NCI-H1048 (cell line): ENCODE measurements at regions not wholly inside any gene's neighbourhood (a gene's known extent, or its start where the extent isn't known, plus 50 kb on each side); places are given as distances from the start of the nearest gene placed in this dataset.

ENCODE experiments used
- DNase-seq: peaks from one replicate; lab custom pipeline; 2025; lab: John Stamatoyannopoulos, UW

DNA sequence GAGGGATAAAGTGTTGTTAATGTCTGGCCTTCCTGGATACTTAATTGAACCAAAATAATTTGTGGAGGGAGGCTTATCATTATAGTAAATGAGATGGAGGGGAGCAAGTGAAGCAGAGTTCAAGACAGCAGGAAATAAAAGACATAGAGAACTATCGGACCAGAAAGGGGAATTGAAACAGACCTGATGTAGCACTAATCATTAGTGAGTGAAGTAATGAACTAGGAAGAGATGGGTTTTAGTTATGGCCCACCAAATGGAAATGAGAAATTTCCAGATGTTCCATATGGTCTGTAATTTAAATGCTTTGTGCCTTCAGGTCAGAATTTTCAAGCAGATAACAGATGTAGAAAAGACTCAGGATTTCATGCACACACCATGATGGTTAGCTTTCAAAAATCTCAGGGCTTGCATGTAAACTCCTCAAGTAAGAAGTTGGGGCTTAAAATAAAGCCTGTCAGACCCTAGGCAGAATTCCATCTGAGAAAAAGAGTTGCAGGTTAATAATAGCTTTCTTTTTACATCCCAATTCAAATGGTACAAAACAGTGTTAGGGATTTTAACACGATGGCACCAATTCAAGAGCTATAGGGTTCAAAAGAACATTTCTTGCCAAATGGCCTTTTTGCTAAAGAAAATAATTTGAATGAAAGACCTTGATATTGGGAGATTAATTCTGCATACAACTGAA lies 355.8 kb downstream of the FSCB start:
- DNase-seq = no peak

DNA sequence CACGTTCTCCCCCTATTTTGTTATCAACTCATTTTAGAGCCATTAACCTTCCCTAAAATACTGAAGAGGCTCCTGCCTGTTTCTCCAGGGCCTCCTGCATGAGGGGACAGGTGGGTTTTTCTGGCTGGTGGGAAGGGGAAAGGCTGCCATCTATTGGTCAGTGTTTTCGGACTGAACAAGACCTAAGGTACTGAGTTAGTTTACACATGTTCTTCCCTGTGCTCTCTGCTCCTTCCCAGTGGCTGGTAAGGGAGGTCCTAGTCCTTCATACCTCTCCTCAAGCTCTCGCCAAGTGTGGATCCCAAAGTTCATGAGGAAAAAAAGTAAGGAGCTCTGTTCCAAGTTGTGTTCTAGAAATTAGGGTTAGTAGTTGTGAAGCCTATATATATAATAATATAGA lies 357.5 kb downstream of the FSCB start:
- no peak for DNase-seq

DNA sequence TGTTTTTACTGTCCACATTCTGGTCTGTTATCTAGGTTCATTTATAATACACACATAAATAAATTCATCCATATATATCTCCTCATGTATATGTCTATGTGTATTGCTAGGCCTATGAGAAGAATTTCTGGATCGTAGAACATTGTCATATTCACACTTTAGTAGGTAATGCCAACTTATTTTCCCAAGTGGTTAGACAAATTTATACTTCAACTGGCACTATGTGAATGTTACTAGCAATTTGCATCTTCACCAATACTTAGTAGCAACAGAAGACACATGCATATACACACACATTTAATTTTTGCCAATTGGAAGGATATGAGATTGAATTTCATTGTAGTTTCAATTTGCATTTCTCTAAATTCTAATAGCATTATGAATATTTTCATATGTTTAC lies 365.1 kb downstream of the FSCB start:
- DNase-seq = no peak

DNA sequence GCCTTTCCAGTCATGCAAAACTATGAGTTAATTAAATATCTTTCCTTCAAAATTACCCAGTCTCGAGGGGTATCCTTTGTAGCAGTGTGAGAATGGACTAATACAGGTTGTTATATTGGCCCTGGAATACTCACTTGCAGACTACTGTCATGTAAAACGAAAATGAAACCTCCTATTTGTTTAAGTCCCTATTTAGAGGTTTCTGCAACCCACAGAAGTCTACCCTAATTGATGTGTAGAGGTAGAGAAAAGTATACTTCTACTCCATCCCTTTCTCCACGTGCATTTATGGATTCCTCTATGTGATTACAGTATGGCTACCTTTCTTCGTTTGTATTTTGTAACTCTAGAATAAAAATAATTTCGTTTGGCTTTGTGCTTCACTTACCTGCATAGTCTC lies 371.1 kb downstream of the FSCB start:
- DNase-seq = no peak

DNA sequence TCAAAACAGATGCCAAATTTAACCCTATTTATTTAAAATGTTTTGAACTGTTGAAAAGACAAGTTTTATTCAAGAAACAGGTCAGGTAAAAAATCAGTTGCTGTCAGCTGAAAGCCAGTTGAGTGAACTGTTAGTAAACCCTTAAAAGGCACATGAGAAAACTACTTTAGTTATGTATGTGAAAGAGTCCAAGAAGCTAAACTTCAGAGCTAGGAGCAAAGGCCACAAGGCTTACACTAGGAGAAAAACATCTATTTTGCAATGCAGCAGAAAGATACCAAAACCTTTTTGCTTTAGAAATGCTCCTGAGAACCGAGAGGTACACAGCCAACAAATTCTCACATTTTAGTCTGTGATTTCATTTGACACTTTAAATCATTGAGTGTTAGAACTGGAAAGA lies 375.2 kb downstream of the FSCB start:
- no peak for DNase-seq

DNA sequence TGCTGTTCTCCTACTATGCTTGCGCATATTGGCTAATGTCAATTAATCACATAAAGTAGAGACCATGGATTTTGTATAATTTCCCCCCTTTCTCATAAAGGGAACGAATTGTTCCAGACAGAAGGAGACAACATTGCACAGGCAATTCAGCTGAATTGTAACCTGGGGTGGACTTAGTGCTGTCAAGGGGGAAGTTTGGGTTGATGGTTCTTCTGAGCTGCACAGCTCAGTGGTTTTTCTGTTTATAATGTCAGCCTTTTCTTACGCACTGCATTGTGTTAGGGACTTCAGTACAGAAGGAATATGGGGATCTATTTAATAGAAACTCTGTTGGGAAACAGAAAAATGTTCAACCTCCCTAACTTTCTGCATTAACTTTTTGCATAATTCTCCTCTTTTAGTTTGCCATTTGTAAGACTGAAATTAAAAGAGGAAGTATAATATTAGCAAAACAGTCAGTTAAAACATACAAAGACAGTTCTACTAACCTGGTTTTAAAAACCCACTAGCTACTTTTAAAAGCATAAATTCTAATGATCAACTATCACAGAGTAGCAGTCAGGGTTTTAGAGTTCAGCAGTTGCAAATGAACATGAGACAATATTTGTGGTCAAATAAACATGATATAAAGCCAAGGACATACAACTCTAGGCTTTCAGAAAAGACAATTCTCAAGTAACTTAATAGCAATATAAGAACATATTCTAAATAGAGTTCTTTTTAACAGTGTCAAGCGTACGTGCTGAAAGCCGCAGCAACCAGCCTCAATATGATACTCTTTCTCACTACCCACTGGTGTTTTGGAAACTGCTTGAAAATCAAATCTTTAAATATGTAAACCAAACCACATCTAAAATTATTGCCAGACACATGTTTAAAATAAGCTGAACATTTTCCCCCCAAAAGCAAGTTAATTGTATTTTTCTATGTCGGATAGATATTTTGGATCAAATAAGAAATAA lies 393.0 kb downstream of the FSCB start:
- no peak for DNase-seq

DNA sequence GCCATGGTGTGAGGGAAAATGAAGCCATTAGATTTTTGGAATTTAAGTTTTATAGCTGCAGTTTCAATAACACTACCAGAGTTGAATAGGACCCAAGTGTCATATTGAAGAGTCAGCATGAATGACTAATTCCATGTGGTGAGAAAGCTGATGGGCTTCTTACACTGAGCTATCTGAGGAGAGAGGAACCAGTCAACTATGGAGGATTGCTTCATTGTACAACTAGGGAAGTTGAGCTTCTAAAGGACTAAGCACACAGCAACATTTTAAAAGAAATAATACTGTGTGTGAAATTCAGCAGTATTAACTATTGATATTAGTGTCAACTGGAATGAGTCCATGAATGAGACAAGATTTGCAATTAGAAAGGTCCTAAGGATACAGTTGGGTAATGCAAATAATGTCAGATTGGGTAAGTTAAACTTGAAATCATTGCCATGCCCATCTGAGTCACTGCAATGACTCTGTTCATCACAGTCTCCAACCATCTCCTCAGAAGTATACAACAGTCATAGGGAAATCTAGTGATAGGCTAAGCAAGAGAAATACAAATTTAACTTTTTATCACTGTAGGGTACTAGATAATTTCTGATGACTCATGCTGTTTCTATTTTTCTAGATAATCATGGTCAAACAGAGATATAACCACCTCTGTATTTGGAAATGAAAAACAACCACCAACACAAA lies 394.2 kb downstream of the FSCB start:
- no peak for DNase-seq

DNA sequence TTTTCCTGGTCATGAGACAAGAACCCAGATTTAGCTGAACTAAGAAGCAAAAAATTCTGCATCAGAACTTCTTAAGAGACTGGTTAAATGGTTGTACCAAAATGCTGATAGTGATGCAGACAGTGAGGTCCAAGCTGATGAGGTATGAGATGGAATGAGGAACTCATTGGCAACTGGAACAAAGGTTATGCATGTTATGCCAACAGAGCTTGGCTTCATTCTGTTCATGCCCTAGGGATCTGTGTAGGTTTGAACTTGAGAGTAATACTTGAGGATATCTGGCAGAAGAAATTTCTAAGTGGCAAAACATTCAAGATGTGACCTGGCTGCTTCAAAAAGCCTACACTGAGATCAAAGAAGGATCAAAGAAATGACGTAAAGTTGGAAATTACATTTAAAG lies 398.0 kb downstream of the FSCB start:
- no peak for DNase-seq

DNA sequence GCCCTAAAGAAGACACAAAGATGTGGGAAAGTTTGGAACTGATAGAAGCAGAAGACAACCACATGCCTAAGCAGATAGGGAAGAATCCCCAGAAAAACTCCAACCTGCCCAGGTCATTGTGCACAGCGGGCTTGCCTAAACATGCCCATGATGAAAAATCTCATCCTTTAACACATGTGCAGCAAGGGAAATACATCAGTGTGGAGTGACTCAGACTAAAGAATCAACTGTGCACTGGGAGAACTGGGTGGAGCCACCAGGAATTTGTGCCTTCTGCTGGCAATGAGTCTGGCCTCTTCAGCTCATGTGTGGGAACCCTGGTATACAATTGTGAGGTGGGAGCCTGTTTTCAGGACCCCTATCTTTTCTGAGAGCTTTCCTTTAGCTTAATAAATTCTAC lies 398.5 kb downstream of the FSCB start:
- DNase-seq = no peak

DNA sequence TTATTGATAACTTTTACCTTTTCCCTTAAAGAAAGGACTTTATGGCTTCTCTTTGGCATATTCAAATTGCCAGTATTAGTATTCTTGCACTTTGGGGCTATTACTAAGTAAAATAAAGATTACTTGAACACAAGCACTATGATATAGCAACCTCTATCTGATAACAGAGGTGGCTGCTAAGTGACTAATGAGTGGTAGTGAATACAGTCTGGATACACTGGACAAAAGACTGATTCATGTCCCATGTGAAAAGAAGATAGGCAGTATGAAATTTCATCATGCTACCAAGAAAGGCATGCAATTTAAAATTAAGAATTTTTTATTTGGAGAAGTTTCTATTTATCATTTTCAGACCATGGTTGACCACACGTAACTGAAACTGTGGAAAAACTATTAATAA lies 399.9 kb downstream of the FSCB start:
- no peak for DNase-seq

DNA sequence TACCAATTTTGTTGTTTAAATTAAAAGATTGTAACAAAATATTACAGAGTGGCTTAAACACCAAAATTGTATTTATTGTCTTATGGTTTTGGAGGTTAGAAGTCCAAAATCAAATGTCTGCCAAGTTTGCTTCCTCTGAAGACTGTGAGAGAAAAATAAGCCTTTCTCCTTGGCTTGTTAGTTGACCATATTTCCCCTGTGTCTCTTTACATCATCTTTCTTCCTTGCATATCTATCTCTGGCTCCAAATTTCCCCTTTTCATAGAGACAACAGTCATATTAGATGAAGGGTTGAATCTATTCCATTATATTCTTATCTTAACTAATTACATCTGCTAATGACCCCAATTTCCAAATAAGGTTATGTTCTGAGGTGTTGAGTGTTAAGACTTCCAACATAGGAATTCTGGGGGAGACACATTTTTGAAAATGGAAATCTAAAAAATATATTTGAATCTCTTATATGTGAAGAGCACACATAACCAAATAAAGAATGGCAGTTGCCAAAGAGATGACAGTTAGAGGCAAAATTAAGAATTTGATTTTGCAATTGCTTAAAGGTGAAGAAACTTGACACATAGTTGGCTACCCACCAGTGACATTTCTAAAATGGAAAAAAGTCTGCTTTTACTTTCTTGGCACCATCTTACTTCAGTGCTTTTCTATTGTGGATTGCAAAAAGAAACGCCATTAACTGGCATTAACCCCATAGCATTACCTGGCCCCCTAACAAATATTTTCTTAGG lies 407.2 kb downstream of the FSCB start:
- DNase-seq = no peak

DNA sequence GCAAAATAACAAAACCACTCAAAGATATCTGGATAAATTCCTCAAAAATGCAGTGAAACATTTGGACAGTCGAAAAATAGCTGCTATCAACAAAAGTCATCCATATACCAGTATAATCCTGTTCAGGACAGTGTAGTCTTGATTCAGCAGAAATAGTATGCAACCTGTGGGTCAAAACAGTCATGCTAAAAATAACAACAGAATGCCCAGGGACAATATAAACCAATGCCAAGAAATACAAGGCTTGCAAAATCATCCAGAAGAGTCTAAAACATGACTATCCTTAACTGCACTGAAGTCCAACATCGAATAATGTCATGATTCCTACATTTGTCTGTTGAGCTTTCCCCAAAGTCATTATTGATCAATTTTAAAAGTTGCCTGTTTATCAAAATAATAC lies 425.9 kb downstream of the FSCB start:
- DNase-seq = no peak

DNA sequence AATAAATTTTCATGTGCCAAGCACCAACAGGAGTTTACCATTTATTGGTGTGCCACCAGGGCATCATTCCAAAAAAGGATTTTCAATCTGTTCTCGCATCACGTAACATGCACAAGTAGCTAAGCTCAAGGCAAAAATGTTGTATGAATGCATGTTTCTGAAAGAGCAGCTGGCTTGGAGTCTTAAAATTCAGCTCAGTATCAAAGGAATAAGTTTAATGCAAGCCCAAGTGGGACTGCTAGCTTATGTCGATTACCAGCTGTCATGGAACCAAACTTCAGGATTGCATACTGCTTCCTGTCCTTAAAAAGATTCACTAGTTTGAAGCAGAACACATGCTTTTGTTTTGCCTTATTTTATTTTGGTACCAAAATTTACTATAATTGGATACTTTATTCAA lies 437.0 kb downstream of the FSCB start:
- no peak for DNase-seq

DNA sequence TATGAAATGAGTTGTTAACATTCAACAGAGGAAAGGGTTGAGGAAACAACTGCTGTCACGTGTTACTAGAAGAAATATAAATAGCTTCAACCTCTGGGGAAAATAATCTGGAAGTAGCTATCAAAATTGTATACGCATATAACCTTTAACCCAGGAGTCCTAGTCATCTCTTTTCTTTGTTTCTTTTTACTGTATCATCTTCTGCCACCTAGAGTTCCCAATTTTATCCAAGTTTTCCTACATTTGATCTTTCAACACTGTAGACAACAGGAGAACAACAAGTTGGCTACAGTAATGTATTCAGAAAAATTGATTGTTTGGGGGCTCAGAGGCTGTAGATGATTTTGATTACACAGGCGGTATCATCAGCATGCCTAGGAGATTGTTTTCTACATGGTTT lies 453.7 kb downstream of the FSCB start:
- DNase-seq = no peak

DNA sequence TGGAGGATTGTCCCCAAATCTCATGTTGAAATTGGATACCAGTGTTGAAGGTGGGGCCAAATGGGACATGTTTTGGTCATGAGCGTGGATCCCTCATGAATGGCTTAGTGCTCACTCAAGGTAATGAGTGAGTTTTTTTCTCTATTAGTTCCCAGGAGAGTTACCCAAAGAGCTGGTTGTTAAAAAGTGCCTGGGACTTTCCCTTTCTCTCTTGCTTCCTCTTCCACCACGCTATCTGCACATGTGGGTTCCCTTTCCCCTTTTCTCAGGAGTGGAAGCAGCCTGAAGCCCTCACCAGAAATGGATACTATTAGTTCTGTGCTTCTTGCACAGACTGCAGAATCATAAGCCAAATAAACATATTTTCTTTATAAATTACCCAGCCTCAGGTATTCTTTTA lies 465.4 kb downstream of the FSCB start:
- DNase-seq = no peak

DNA sequence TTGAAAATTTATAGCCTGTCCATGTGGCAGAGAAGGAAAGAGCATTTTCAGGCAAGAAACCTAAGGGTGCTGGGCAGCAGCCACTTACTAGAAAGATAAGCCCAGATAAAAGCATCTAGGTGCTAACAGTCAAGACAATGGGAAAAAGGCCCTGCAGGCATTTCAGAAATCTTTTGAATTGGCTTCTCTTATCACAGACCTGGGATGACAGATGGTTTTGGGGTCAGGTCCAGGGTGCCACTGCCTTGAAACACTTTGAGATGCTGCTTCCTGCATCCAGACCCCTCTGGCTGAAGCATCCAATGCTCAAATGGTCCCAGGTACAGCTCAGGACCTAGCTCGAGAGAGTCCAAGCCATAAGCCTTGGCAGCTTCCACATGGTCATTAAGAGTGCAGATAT lies 466.5 kb downstream of the FSCB start:
- DNase-seq = no peak

DNA sequence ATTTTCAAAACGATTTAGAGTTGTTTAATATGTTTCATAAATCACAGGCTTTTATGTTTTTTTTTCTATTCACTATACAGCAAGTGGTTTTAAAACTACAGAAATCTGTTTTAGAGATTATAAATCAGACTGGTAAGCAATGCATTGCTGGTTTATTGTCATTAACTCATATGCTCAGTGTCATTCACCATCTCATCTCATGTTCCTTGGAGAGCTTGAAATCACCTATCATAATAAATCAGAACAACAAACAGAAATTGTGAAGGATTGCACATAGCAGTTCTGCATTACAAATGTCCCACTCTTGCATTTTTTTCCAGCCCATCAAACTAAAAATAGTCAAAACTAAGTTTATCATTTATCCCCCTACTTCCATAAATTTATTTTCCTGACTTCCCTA lies 470.8 kb downstream of the FSCB start:
- no peak for DNase-seq

DNA sequence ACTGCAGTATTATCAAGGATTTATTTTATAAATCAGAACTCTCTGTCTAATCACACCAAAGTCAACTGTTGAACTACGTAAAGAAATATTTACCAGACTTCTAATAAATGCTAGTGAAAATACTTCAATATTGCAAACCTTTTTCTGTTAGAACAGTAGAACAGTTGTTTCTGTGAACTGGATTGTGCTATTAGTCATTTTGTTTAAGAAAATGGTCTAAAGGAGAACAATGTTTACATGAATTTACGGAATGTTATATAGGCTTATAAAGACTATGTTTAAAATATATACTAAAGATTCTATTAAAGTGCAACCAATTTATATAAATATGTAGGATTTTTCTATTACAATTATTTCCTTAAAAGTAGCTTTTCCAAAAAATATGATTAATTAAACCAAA lies 471.4 kb downstream of the FSCB start:
- DNase-seq = no peak

DNA sequence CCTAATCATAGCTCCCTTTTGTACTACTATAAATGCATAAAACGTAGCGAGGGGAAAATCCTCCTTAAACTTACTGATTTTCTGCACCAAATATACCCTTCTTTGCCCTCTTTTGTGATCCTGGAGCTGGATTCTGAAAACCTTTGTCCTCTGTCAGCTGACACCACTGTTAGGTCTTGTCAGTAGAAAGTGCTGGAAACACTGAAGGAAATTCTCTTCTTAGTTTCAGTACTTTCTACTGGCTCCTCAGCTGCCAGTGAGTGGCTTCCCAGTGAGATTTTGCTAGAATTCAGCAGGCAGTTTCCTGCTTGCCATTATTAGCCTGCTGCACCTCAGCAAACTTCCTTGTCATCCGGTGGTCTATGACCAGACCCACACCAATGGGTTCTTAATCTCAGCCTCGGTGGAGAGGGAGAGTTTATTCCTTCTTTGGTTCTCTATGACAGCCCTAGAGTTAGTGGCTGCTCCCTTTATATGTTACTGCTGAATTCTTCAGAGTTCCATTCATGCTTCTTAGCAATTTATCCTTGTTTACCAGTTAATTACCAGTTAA lies 476.2 kb downstream of the FSCB start:
- no peak for DNase-seq

DNA sequence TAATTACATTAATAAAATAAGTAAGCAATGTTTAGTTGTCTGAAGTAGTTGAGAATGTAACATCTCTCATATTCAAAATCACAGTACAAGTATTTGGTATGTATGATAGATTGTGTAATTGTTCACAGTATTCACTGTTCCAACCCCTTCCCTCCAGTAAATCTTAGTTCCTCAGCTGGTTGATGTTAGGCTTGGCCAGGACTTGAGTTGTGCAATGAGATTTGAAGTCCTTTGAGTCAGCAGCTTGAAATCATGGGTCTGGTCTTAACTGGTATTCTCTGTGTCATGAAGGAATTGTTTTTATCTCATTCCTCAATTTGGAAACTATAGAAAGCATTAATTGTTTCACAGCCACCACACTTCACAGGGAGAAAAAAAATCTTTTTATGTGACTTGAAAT lies 477.1 kb downstream of the FSCB start:
- no peak for DNase-seq

DNA sequence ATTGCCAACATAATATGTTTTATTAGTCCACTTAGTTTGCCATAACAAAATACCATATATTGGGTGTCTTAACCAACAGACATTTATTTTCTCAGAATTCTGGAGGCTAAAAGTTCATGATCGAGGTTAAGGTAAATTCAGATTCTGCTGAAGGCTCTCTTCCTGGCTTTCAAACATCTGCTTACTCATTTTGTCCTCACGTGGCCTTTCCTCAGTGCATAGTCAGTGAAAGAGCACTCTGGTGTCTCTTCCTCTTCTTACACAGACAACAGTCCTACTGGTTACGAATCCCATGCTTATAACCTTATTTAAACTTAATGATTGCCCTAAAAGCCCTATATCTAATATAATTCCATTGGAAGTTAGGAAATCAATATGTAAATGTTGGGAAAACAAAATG lies 479.7 kb downstream of the FSCB start:
- DNase-seq = no peak

DNA sequence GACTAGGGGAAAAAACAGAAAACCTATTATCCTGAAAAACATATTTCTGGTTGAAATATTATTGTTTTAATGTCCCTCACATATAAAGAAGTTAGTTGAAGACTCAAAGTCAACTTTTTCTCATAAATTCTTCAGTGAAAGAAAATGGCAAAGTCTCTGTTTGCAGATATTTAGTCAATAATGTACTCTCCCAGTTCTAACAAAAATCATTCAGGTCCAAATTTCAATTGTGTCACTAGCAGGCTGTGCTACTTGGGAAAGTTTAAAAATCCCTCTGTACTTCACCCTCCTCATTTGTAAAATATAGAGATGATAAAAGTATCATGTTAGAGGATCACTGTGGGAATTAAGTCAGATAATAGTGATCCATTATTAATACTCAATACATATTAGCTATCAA lies 496.5 kb downstream of the FSCB start:
- no peak for DNase-seq
